ENCODE measurements at regions not wholly inside any gene's neighbourhood (a gene's known extent, or its start where the extent isn't known, plus 50 kb on each side); places are given as distances from the start of the nearest gene placed in this dataset.

GRCh38 chr20:24875078-24875477, 74.0 kb upstream of the CST7 start:
- no peaks in the 10 kb centered on the region for H3K36me3 ChIP-seq (ENCODE audit: control insufficient read depth, insufficient read depth, low read length)
- 3% methylated on average over 6 of the region's 7 CpGs for WGBS (ENCODE audit: insufficient coverage, low coverage, missing lambda C conversion rate)
- BruUV-seq (replicated peaks) = no TSS peak
- H3K9me3 ChIP-seq (replicated peaks; ENCODE audit: control insufficient read depth, insufficient read depth, low read depth, low read length) = no peaks in the 10 kb centered on the region
- FAIRE-seq (no peak), DNase-seq (ENCODE audit: extremely low read depth in 1 of 4, low spot score in 3 of 4) (no peak), ATAC-seq (no peak)
- H4K20me1 ChIP-seq (replicated peaks; ENCODE audit: control insufficient read depth, insufficient read depth, low read length) = no peaks in the 10 kb centered on the region
- no peak overlapping the region for H3K27ac ChIP-seq (ENCODE audit: extremely low read depth, low read depth, low read length)
- H3K4me1 ChIP-seq (replicated peaks in 1 of 2; ENCODE audit: control insufficient read depth in 2 of 2, insufficient read depth in 2 of 2, low read length in 2 of 2) = no peaks in the 10 kb centered on the region
- no peak overlapping the region for H3K4me3 ChIP-seq
- H3K79me2 ChIP-seq (ENCODE audit: control insufficient read depth, insufficient read depth, low read length) = no peaks in the 10 kb centered on the region
- ChIA-PET POLR2A (no interaction called here), CTCF (ENCODE audit: low intra/inter-chr PET ratio) (no interaction called here)
- no peak overlapping the region for H3K4me2 ChIP-seq (ENCODE audit: insufficient read depth, low read length)
- in situ Hi-C loops (cut with MboI) (no loop called here), intact Hi-C loops (cut with micrococcal nuclease) (no loop called here)
- no peak for TF ChIP-seq ZNF639 (CRISPR knock-in tag; conservative IDR thresholded peaks at IDR 0.05 in 1 of 2, IDR thresholded peaks at IDR 0.05 in 1 of 2)
- TF ChIP-seq, protein P1, sequence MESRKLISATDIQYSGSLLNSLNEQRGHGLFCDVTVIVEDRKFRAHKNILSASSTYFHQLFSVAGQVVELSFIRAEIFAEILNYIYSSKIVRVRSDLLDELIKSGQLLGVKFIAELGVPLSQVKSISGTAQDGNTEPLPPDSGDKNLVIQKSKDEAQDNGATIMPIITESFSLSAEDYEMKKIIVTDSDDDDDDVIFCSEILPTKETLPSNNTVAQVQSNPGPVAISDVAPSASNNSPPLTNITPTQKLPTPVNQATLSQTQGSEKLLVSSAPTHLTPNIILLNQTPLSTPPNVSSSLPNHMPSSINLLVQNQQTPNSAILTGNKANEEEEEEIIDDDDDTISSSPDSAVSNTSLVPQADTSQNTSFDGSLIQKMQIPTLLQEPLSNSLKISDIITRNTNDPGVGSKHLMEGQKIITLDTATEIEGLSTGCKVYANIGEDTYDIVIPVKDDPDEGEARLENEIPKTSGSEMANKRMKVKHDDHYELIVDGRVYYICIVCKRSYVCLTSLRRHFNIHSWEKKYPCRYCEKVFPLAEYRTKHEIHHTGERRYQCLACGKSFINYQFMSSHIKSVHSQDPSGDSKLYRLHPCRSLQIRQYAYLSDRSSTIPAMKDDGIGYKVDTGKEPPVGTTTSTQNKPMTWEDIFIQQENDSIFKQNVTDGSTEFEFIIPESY (CRISPR knock-in tag; IDR thresholded peaks at IDR 0.05) = no peak
- TF ChIP-seq FOSL1 (tag; conservative IDR thresholded peaks at IDR 0.05) = no peak
- TF ChIP-seq, protein P2, sequence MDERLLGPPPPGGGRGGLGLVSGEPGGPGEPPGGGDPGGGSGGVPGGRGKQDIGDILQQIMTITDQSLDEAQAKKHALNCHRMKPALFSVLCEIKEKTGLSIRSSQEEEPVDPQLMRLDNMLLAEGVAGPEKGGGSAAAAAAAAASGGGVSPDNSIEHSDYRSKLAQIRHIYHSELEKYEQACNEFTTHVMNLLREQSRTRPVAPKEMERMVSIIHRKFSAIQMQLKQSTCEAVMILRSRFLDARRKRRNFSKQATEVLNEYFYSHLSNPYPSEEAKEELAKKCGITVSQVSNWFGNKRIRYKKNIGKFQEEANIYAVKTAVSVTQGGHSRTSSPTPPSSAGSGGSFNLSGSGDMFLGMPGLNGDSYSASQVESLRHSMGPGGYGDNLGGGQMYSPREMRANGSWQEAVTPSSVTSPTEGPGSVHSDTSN (CRISPR knock-in tag; IDR thresholded peaks at IDR 0.05; ENCODE audit: low read depth) = no peak
- TF ChIP-seq, protein P2 (tag; conservative IDR thresholded peaks at IDR 0.05; ENCODE audit: low read depth) = no peak
- TF ChIP-seq ATF3 (IDR thresholded peaks at IDR 0.05) = no peak
- TF ChIP-seq ATF3 (CRISPR knock-in tag; conservative IDR thresholded peaks at IDR 0.05) = no peak
- TF ChIP-seq NCOA2 (IDR thresholded peaks at IDR 0.05; ENCODE audit: partially characterized antibody in 2 of 2) = no peak
- no peak for TF ChIP-seq EP300 (IDR thresholded peaks at IDR 0.05; ENCODE audit: low read length)
- no peak for TF ChIP-seq SMARCA4 (IDR thresholded peaks at IDR 0.05)
- no peaks in the 10 kb centered on the region; a peak in 1 of 5 replicates for H3K27me3 ChIP-seq (ENCODE audit: control insufficient read depth in 2 of 2, insufficient read depth in 2 of 2, low read length in 2 of 2)
- H3K9me1 ChIP-seq (ENCODE audit: control insufficient read depth, insufficient read depth, low read length) = no peaks in the 10 kb centered on the region
- no peak overlapping the region for H3K9ac ChIP-seq (ENCODE audit: insufficient read depth in 1 of 2, low read depth in 2 of 2, low read length in 2 of 2)
- H2AFZ ChIP-seq (ENCODE audit: low read depth, low read length) = no peak overlapping the region
